SJCRH30 (cell line): ENCODE measurements at regions not wholly inside any gene's neighbourhood (a gene's known extent, or its start where the extent isn't known, plus 50 kb on each side); places are given as distances from the start of the nearest gene placed in this dataset.
"Not testable (repeated sequence)": the region's sequence is repeated elsewhere in the genome, so short reads cannot be mapped to it uniquely, and the experiment has no call there.

Experiments
- DNase-seq, 2 experiments: peaks; one replicate each; pipeline ENCODE4 v3.0.0-alpha.2; 2015 to 2020
- H3K27ac ChIP-seq: fragments of 250-450 bp; sonication (Bioruptor Pico); 2 replicates; pipeline ENCODE4 v1.5.1; 2020; ENCODE audit warnings: mild to moderate bottlenecking, moderate library complexity
- H3K27me3 ChIP-seq: fragments of 250-450 bp; sonication (Bioruptor Pico); 2 replicates; pipeline ENCODE4 v1.5.1; 2020; ENCODE audit warnings: mild to moderate bottlenecking, moderate library complexity
- H3K36me3 ChIP-seq: fragments of 250-450 bp; sonication (Bioruptor Pico); 2 replicates; pipeline ENCODE4 v1.5.1; 2020; ENCODE audit warnings: mild to moderate bottlenecking, moderate library complexity
- H3K4me1 ChIP-seq: fragments of 250-450 bp; sonication (Bioruptor Pico); 2 replicates; pipeline ENCODE4 v1.5.1; 2020; ENCODE audit warnings: mild to moderate bottlenecking, moderate library complexity
- H3K4me3 ChIP-seq: fragments of 250-450 bp; sonication (Bioruptor Pico); 2 replicates; pipeline ENCODE4 v1.5.1; 2020; ENCODE audit warnings: mild to moderate bottlenecking, moderate library complexity
- H3K9me3 ChIP-seq: fragments of 250-450 bp; sonication (Bioruptor Pico); replicated peaks from 2 replicates; pipeline ENCODE4 v1.5.1; 2020; ENCODE audit warnings: mild to moderate bottlenecking, moderate library complexity

- not testable (repeated sequence) for H3K27ac ChIP-seq, H3K4me3 ChIP-seq, DNase-seq, H3K9me3 ChIP-seq, H3K27me3 ChIP-seq, H3K4me1 ChIP-seq, H3K36me3 ChIP-seq
Measured at GRCh38 chr1:161422914-161423313, 55.2 kb upstream of the CFAP126 start.

GRCh38 chr1:161421456-161421855 lies 53.8 kb upstream of the CFAP126 start:
- no peaks in the 10 kb centered on the region for H3K36me3 ChIP-seq
- H3K4me3 ChIP-seq = peak overlapping the region; percentile 38
- no peak overlapping the region for H3K27ac ChIP-seq
- peak in 1 of 2 experiments; percentile 9 for DNase-seq
- no peaks in the 10 kb centered on the region for H3K4me1 ChIP-seq
- H3K9me3 ChIP-seq = no peaks in the 10 kb centered on the region
- no peaks in the 10 kb centered on the region for H3K27me3 ChIP-seq

DNA sequence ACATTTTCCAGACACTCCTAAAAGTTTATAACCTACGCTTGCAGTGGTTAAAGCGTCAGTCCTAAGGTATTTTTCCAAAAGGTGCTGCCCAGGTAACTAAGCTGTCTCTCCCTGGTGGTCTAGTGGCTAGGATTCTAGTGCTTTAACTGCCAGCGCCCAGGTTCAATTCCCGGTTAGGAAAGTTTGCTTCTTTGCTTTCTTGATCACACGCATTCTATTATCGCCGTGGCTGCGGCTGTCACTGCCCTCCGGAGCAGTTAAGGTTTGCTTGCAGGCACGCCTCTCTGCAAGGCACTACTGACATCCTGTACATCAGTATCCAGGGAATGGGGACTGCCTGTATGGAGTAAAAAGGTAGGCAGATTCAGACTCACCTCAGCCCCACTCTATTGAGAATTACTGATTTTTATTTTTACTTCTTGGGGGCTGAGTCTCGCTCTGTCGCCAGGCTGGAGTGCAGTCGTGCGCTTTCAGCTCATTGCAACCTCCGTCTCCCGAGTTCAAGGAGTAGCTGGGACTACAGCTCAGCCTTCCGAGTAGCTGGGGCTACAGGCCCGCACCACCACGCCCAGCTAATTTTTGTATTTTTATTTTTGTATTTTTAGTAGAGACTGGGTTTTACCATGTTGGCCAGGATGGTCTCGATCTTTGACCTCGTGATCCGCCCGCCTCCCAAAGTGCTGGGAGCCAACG lies 53.2 kb upstream of the CFAP126 start:
- H3K4me1 ChIP-seq = no peaks in the 10 kb centered on the region
- no peaks in the 10 kb centered on the region for H3K9me3 ChIP-seq
- H3K36me3 ChIP-seq = no peaks in the 10 kb centered on the region
- H3K27ac ChIP-seq = no peak overlapping the region
- no peak for DNase-seq
- no peak overlapping the region for H3K4me3 ChIP-seq
- H3K27me3 ChIP-seq = no peaks in the 10 kb centered on the region

- not testable (repeated sequence) for H3K9me3 ChIP-seq, H3K27me3 ChIP-seq, H3K36me3 ChIP-seq, DNase-seq, H3K4me3 ChIP-seq, H3K4me1 ChIP-seq, H3K27ac ChIP-seq
Measured at GRCh38 chr1:161417536-161417935, 49.9 kb upstream of the CFAP126 start.
